Large intestine (tissue), 3 donors: ENCODE measurements at regions not wholly inside any gene's neighbourhood (a gene's known extent, or its start where the extent isn't known, plus 50 kb on each side); places are given as distances from the start of the nearest gene placed in this dataset.

Experiments used
- DNase-seq, 2 donors: peaks; one replicate each; pipeline versions ENCODE4 v3.0.0 to v3.0.0-alpha.2; 2013
- H3K27ac ChIP-seq: one replicate; pipeline ENCODE4 v1.5.1; 2013; ENCODE audit warnings: low read length
- H3K27me3 ChIP-seq: 2 replicates; pipeline ENCODE4 v1.6.1; 2013; ENCODE audit warnings: low read length; ENCODE audit not compliant: control insufficient read depth, insufficient read depth
- H3K36me3 ChIP-seq: 2 replicates; pipeline ENCODE4 v1.6.1; 2013; ENCODE audit warnings: low read length; ENCODE audit not compliant: control insufficient read depth, insufficient read depth
- H3K4me1 ChIP-seq: one replicate; pipeline ENCODE4 v1.6.1; 2013; ENCODE audit warnings: low read length; ENCODE audit not compliant: control insufficient read depth, insufficient read depth
- H3K4me3 ChIP-seq: one replicate; pipeline ENCODE4 v1.5.1; 2013; ENCODE audit warnings: low read length
- H3K9me3 ChIP-seq: one replicate; pipeline ENCODE4 v1.6.1; 2013; ENCODE audit warnings: mild to moderate bottlenecking, low read depth, low read length, moderate library complexity; ENCODE audit not compliant: control insufficient read depth
- WGBS: methylation state at CpG from one replicate; pipeline ENCODE4 v1.1.5; 2013; ENCODE audit warnings: low lambda C conversion rate; ENCODE audit not compliant: insufficient coverage; 5-methylcytosine and 5-hydroxymethylcytosine counted together

GRCh38 chr5:110167384-110167783 is 477.7 kb downstream of the MAN2A1 start:
- Histone ChIP-seq H3K9me3 (no peaks in the 10 kb centered on the region), H3K4me3 (no peak overlapping the region), H3K27me3 (no peaks in the 10 kb centered on the region), H3K36me3 (no peaks in the 10 kb centered on the region), H3K27ac (no peak overlapping the region), H3K4me1 (no peaks in the 10 kb centered on the region)
- no CpG with 5 or more reads among the region's 2 CpGs for WGBS
- no peak for DNase-seq

DNA sequence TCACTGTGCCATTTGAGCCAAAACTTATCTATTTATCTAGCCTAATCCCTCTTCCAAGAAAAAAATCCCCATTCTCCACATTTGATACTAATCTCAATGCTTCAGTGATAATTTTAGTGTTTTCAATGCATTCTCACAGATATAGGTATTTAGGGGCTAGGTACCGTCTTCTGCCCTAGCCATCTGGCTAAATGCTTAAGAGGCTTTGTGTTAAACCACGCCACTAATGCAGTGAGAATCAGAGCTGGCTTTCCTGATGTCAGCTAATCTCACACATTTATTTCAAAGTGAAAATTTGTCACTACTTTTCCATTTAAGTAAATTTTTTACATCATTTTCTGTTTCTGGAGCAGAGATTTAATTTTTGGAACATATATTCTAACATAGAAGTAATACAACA is 479.7 kb downstream of the MAN2A1 start:
- no peak overlapping the region for H3K27ac ChIP-seq
- 83% methylated on average over 1 of the region's 2 CpGs for WGBS
- H3K36me3 ChIP-seq: no peaks in the 10 kb centered on the region

DNA sequence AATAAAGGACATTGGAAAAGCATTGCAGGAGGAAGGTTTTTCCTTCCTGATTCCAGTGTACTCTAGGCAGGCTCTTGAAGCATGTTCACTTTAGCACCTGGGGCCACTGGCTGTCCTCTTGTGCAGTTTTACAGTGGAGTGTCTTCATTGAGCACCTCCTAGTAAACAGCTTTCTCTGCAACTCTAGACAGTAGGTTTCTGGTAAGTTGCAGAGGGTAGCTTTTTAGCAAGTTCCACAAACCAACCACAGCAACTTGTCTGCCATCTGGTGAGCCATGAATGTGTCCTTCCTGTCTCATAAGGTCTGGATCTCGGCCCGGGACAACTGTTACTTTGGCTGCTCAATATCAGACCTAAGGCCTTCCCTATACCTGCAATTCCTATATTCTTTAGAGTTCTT is 488.0 kb downstream of the MAN2A1 start:
- Histone ChIP-seq H3K4me3 (no peak overlapping the region), H3K27me3 (no peaks in the 10 kb centered on the region), H3K27ac (no peak overlapping the region), H3K4me1 (no peaks in the 10 kb centered on the region), H3K9me3 (no peaks in the 10 kb centered on the region), H3K36me3 (no peaks in the 10 kb centered on the region)
- no CpG with 5 or more reads among the region's 2 CpGs for WGBS
- DNase-seq: no peak

More for the DNA sequence above, 479.7 kb downstream of the MAN2A1 start:
- Histone ChIP-seq H3K4me3 (no peak overlapping the region), H3K9me3 (no peaks in the 10 kb centered on the region), H3K4me1 (no peaks in the 10 kb centered on the region), H3K27me3 (no peaks in the 10 kb centered on the region)
- no peak for DNase-seq

DNA sequence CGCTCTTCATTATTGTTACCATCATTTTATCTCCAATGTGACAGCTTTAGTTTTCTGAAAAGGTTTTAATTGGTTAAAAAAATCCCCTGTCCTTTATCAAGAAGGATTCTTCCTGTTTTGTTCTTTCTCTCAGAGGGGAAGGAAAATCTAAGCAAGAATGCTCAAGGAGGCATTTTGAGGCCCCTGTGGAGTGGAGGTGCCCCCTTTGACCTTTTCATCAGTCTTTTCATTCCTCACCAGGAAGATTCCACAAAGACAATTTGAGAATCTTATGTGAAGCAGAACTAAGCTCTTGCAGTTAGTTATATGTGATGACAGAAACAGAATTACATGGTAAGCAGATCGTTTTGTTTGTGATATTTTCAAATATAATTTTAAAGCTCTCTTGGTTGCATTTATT is 489.6 kb downstream of the MAN2A1 start:
- no peak overlapping the region for H3K27ac ChIP-seq
- WGBS: 100% methylated on average over 1 of the region's 2 CpGs
- no peaks in the 10 kb centered on the region for H3K27me3 ChIP-seq

DNA sequence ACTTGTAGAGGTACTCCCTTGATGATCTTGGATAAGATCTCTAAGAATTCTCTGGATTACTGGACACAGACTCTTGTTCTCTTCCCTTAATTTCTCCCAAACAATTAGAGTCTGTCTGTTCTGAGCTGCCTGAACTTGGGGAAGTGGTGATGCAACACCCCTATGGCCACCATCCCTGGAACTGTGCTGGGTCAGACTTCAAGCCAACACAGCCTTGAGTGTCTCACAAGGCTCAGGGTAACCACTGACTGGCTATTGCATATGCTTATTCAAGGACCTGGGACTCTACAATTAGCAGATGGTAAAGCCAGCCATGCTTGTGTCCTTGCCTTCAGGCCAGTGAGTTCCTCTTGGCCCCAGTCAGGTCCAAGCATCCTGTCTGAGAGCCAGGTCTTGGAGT is 504.5 kb downstream of the MAN2A1 start:
- Histone ChIP-seq H3K4me3 (no peak overlapping the region), H3K9me3 (no peaks in the 10 kb centered on the region), H3K27me3 (no peaks in the 10 kb centered on the region), H3K4me1 (no peaks in the 10 kb centered on the region), H3K27ac (no peak overlapping the region), H3K36me3 (no peaks in the 10 kb centered on the region)
- DNase-seq: no peak

More for the DNA sequence above, 489.6 kb downstream of the MAN2A1 start:
- Histone ChIP-seq H3K4me3 (no peak overlapping the region), H3K9me3 (no peaks in the 10 kb centered on the region), H3K4me1 (no peaks in the 10 kb centered on the region), H3K36me3 (no peaks in the 10 kb centered on the region)
- no peak for DNase-seq

- no peak overlapping the region for H3K4me3 ChIP-seq
- DNase-seq: no peak
- H3K27me3 ChIP-seq: no peaks in the 10 kb centered on the region
- whole genome bisulfite sequencing: no CpG with 5 or more reads among the region's 1 CpG
- H3K36me3 ChIP-seq: no peaks in the 10 kb centered on the region
- H3K9me3 ChIP-seq: no peaks in the 10 kb centered on the region
- no peak overlapping the region for H3K27ac ChIP-seq
- H3K4me1 ChIP-seq: no peaks in the 10 kb centered on the region
Measured at GRCh38 chr5:110195288-110195687, 505.6 kb downstream of the MAN2A1 start.

GRCh38 chr5:110201791-110202190 is 512.1 kb downstream of the MAN2A1 start:
- Histone ChIP-seq H3K27ac (no peak overlapping the region), H3K4me3 (no peak overlapping the region), H3K36me3 (no peaks in the 10 kb centered on the region), H3K4me1 (no peaks in the 10 kb centered on the region), H3K9me3 (no peaks in the 10 kb centered on the region), H3K27me3 (no peaks in the 10 kb centered on the region)
- DNase-seq: no peak
- WGBS: 50% methylated on average over 1 of the region's 1 CpG

DNA sequence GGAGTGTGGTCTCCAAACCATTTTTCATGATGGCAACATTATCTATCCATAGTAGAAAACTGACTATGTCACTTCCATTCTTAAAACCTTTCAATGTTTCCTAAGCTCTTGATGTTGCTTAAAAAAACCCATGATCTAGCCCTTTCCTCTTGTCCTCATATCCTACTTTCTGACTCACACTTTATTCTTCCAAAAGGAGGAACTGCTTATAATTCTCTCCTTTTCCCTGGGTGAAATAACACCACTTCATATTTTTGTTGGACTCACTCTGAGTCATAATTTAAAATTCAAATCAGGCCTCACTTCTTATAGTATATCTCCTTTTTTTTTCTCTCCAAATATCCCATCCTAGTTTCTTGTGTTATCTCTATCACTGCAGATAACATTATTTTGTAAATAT is 513.9 kb downstream of the MAN2A1 start:
- no peak for DNase-seq
- Histone ChIP-seq H3K4me3 (no peak overlapping the region), H3K9me3 (no peaks in the 10 kb centered on the region), H3K27ac (no peak overlapping the region), H3K4me1 (no peaks in the 10 kb centered on the region), H3K36me3 (no peaks in the 10 kb centered on the region), H3K27me3 (no peaks in the 10 kb centered on the region)

- no peaks in the 10 kb centered on the region for H3K27me3 ChIP-seq
- no peak overlapping the region for H3K4me3 ChIP-seq
- 60% methylated on average over 1 of the region's 3 CpGs for WGBS
- no peak overlapping the region for H3K27ac ChIP-seq
- peaks cover 3% of the 10 kb centered on the region for H3K9me3 ChIP-seq
- no peaks in the 10 kb centered on the region for H3K36me3 ChIP-seq
- no peak for DNase-seq
- H3K4me1 ChIP-seq: no peaks in the 10 kb centered on the region
Measured at GRCh38 chr5:110209401-110209800, 517.1 kb downstream of the TMEM232 start.

DNA sequence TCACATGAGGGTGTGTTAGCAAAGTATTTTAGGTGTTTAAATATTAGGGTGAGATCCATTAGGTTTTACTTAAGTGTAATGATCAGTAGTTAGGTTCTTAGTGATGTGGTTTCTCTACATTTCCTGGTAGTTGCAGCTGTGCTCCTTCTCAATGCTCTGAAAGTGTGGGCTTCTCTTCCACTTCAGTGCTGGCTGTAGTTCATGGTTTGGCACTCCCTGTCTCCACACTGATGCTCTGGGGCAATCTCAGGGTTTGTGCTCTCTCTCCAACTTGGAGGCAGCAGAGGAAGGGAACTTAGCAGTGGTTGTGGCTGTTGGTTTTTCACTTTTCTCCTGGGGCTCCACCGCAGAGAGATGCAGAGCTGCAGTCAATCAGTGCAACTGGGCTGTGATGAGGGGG is 507.5 kb downstream of the TMEM232 start:
- no CpG with 5 or more reads among the region's 1 CpG for WGBS
- H3K27ac ChIP-seq: no peak overlapping the region
- no peaks in the 10 kb centered on the region for H3K36me3 ChIP-seq
- H3K4me1 ChIP-seq: no peaks in the 10 kb centered on the region
- peaks cover 14% of the 10 kb centered on the region for H3K9me3 ChIP-seq
- no peak overlapping the region for H3K4me3 ChIP-seq
- H3K27me3 ChIP-seq: no peaks in the 10 kb centered on the region
- no peak for DNase-seq

DNA sequence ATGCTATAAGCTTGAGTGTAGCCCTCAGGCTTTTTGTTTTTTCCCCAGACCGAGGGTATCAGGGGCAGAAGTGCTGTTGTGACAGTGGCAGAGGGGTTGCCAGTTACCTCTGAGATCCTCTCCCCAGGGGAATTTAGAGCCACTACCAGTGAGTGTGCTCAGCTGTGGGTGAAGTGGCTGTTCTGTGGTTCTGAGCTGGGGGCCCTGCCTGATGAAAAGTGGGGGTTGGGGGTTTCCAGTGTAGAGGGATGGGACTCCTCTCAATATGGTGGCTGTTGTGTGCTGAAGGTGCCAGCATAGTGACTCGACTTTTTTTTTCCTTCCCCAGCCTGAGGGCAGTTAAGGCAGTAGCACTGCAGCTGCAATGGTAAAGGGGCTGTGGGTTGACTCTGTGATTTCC is 506.7 kb downstream of the TMEM232 start:
- Histone ChIP-seq H3K27ac (no peak overlapping the region), H3K4me1 (no peaks in the 10 kb centered on the region), H3K27me3 (no peaks in the 10 kb centered on the region), H3K36me3 (no peaks in the 10 kb centered on the region), H3K4me3 (no peak overlapping the region), H3K9me3 (peaks cover 14% of the 10 kb centered on the region)
- WGBS: no CpG with 5 or more reads among the region's 2 CpGs
- DNase-seq: no peak
